HG03280 (cell line): ENCODE measurements at regions not wholly inside any gene's neighbourhood (a gene's known extent, or its start where the extent isn't known, plus 50 kb on each side); places are given as distances from the start of the nearest gene placed in this dataset.

Source experiments
- ATAC-seq: cut with Tn5 transposase; IDR thresholded peaks from one replicate; pipeline ENCODE4 v1.9.1; 2021; ENCODE audit warnings: mild to moderate bottlenecking, moderate library complexity; ENCODE audit not compliant: unreplicated experiment

- no peak for ATAC-seq
Observed at GRCh38 chr5:71982717-71983395, 124.4 kb upstream of the MAP1B start.

DNA sequence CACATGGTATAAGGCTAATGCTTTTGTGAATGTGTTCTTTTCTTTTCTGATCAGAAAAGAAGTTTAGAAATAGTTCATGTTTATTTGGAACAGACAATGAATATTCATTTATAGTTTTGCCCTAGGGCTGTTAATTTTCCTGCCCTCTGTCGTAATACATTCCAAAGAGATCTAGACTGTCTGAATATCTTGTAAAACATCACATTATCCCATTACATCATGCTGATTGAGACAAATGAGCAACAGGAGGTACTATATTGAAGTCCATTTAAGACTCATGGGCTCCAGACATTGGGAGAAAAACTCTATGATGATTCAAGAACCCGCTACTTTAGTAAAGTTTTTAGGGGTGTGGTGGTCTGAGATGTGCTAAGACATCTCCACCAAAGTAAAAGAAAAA lies 121.2 kb upstream of the MAP1B start:
- ATAC-seq, result no peak

- no peak for ATAC-seq
Observed at GRCh38 chr5:71988808-71989207, 118.5 kb upstream of the MAP1B start.

DNA sequence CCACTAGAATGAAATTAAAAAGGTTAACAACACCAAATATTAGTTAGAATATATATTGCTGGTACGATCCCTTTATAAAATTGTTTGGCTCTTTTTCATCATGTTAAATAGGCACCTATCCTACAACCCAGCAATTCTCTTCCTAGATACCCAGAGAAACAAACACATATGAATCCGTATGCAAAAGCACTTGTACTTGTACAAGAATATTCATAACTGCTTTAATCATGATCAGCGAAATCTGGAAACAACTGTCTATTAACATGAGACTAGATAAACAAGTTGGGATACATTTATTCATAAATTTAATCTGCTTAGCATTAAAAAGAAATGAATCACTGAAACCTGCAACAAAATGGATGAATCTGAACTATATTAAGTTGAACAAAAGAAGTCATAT lies 113.7 kb upstream of the MAP1B start:
- ATAC-seq, result no peak

DNA sequence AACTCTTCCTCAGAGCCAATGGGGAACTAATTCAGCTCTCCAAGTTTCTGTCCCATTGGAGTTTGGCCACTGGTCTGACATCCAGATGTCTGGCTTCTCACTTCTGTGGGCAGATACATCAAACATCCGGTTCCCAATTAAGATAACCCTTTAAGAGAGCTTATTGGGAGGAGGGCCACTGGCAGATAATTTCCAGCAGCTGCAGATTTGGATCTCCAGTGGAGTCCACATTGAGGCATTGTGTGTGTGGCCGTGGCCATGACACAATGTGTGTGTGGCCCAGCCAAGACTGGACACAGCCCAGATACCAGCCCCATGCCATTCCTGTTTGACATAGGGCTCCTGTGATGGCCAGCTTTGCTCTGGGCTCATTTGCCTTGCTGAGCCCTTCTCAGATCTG lies 110.5 kb upstream of the MAP1B start:
- no peak for ATAC-seq

GRCh38 chr5:71998746-71999145 lies 108.5 kb upstream of the MAP1B start:
- ATAC-seq, result no peak

GRCh38 chr5:72000707-72001106 lies 106.6 kb upstream of the MAP1B start:
- ATAC-seq, result no peak

GRCh38 chr5:72005671-72006070 lies 101.6 kb upstream of the MAP1B start:
- ATAC-seq, result no peak

DNA sequence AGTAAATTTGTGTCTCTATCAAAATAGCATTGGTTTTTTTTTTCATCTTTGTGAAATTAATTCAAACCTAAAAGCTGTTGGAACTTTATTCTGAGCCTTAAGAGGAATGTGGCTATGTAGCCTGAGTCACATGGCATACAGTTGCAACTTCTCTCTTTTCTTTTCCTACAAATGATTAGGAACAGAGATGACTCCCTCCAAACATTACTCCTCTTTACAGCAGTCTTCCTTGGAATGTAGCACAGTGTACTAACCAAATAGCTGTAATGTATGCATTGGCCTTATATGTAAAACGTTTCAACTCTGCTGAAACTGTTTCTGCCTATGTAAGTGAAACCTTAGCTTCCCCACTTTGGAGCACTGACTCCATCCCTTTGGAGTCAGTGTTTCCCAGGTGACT lies 100.9 kb upstream of the MAP1B start:
- ATAC-seq, result no peak

DNA sequence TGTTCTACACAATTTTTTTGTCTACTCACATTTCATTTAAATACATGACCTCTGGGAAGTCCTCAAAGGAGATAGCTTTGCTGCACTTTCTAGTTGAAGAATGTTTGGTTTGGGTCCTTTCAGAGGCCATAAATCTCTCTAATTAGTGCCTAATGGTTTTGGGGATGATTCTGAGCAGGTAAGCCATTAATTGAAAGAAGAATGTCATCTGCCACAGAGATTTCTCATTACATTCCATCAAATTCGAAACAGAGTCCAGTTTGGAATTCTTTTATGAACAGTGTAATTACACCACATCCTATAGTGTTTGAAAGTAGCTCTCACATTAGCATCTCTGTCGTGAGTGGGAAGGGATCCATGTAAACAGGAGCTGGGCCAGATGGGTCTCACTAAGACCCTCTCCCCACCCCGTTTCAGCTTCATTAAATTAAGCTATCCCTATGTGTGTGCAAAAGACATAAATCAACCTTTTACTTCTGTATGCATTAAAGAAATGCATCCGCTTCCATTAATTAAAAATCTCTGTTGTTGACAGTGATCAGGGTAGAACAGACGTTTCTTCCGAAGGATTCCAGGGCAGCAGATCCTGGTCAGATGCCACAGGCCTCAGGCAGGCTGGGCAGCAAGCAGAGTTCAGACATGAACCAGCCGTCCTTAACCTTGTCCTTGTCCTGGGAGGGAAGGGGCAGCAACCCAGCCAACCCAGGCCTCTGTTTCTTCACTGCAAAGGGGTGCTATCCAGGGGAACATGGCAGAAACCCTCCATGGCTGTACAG lies 99.8 kb upstream of the MAP1B start:
- ATAC-seq, result no peak

GRCh38 chr5:72009280-72009679 lies 98.0 kb upstream of the MAP1B start:
- ATAC-seq, result no peak

DNA sequence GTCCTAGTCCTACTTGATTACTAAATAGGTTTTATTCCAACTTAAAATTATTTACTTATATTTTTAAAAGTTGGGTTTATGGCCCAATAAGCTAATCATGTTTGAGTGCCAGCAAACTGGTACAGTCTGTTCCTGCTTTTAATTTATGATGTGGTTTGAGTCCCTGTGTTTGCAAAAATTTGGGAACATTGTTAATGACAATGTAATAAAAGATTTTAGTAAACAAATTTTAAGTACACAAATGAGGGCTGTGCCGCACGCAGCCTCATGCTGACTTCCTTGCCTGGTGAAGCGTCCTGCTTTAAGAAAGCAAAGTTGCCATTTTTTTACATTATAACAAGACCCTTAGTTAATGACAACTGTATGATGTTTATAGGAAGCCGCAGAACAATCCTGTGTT lies 96.8 kb upstream of the MAP1B start:
- no peak for ATAC-seq

- ATAC-seq, result no peak
Observed at GRCh38 chr5:72012906-72013305, 94.4 kb upstream of the MAP1B start.

DNA sequence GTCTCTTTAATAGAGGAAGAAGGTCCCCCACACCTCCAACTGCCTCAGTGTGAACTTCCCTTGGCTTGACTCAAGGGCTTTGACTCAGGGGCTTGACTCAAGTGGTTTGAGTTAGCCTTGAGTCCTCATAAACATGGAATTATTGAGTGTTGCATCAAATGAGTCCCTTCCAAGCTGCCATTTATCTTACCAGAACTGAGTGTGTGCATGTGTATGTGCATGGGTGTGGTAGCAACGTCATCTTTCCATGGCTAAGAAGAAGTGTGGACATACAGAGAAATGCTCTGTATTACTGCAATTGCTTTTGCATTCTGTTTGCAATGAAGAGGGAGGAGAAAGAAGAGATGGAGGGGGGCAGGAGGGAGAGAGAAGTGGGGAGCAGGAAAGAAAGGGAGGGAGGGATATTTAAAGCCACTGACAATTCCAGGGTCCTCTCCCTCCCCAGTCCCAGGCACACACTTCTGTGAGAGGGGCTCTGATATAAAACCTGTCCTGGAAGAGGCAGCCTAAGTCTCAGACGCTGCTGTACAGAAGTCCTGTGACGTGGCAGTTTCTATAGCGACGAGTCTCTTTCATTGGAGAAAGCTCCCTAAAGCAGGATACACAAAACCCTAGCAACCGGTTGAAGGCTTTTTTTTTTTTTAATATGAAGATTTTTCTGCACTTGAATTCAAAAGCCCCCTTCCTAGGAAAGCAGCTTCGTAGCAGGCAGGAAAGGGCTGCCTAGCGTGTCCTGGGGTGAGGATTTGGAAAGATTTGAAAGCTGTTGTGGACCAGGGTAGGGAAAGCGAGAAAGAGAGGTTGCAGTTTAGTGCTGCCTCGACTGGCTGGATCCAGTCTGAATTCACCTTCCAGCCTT lies 93.3 kb upstream of the MAP1B start:
- ATAC-seq, result no peak

- no peak for ATAC-seq
Observed at GRCh38 chr5:72015103-72015548, 92.1 kb upstream of the MAP1B start.

- ATAC-seq, result no peak
Observed at GRCh38 chr5:72018143-72018803, 89.0 kb upstream of the MAP1B start.

GRCh38 chr5:72020161-72020983 lies 86.9 kb upstream of the MAP1B start:
- ATAC-seq, result no peak

GRCh38 chr5:72021651-72022357 lies 85.5 kb upstream of the MAP1B start:
- ATAC-seq, result no peak

DNA sequence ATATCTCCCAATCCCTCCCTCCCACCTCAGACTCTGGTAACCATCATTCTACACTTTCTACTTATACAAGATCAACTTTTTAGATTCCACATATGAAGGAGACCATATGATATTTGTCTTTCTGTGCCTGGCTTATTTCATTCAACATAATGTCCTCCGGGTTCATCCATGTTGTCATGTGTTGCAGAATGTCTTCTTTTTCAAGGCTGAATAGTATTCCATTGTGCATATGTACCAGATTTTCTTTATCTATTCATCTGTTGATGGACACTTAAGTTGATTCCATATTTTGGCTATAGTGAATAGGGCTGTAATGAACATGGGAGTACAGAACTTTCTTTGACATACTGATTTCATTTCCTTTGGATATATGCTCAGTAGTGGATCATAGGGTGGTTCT lies 78.9 kb upstream of the MAP1B start:
- no peak for ATAC-seq

DNA sequence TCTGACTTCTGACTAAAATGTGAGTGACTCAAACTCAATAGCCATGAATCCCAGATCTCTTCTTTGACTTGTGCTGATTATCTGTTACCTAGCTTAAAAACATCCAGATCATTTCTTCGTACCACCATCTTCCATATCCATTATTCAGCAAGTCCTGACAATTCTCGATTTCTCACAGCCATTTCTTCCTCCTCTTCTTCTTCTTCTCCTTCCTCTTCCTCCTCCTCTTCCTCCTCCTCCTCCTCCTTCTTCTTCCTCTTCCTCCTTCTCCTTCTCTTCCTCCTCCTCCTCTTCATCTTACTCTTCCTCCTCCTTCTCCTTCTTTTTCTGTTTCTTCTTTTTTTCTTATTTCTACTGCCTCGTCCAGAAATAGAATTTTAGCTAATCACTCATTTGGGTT lies 77.0 kb upstream of the MAP1B start:
- no peak for ATAC-seq
